Left renal cortex interstitium (tissue), 4 donors: ENCODE measurements at regions not wholly inside any gene's neighbourhood (a gene's known extent, or its start where the extent isn't known, plus 50 kb on each side); places are given as distances from the start of the nearest gene placed in this dataset.

Experiments used
- DNase-seq, 4 donors: peaks; one replicate each; pipeline ENCODE4 v3.0.0-alpha.2; 2013; ENCODE audit warnings: low read depth in 4 of 4, low spot score in 2 of 4, missing footprints in 1 of 4

- DNase-seq: no peak
Measured at GRCh38 chr5:40017135-40017534, 592.4 kb upstream of the DAB2 start.

- DNase-seq: no peak
Measured at GRCh38 chr5:40010436-40010835, 585.7 kb upstream of the DAB2 start.

- DNase-seq: no peak
Measured at GRCh38 chr5:40006260-40006659, 581.5 kb upstream of the DAB2 start.

GRCh38 chr5:40001796-40002195, 577.0 kb upstream of the DAB2 start:
- DNase-seq: no peak

- no peak for DNase-seq
Measured at GRCh38 chr5:39998518-39998917, 573.7 kb upstream of the DAB2 start.

- DNase-seq: no peak
Measured at GRCh38 chr5:39995990-39996389, 571.2 kb upstream of the DAB2 start.

- no peak for DNase-seq
Measured at GRCh38 chr5:39992617-39993202, 567.9 kb upstream of the DAB2 start.

- DNase-seq: no peak
Measured at GRCh38 chr5:39986614-39987013, 561.8 kb upstream of the DAB2 start.

- DNase-seq: no peak
Measured at GRCh38 chr5:39980056-39980455, 555.3 kb upstream of the DAB2 start.

- DNase-seq: no peak
Measured at GRCh38 chr5:39977066-39977655, 552.4 kb upstream of the DAB2 start.

- DNase-seq: no peak
Measured at GRCh38 chr5:39970117-39970798, 545.5 kb upstream of the DAB2 start.

GRCh38 chr5:39968381-39968780, 543.6 kb upstream of the DAB2 start:
- no peak for DNase-seq

- DNase-seq: no peak
Measured at GRCh38 chr5:39955156-39955555, 530.4 kb upstream of the DAB2 start.

- DNase-seq: no peak
Measured at GRCh38 chr5:39951070-39951469, 526.3 kb upstream of the DAB2 start.

GRCh38 chr5:39948867-39949468, 524.2 kb upstream of the DAB2 start:
- peak; percentile 15 to 54 (median 28) for DNase-seq

- no peak for DNase-seq
Measured at GRCh38 chr5:39948341-39948740, 523.6 kb upstream of the DAB2 start.

- no peak for DNase-seq
Measured at GRCh38 chr5:39947657-39948056, 522.9 kb upstream of the DAB2 start.

- DNase-seq: no peak
Measured at GRCh38 chr5:39946356-39947045, 521.7 kb upstream of the DAB2 start.

GRCh38 chr5:39945870-39946269, 521.1 kb upstream of the DAB2 start:
- DNase-seq: no peak

- DNase-seq: no peak
Measured at GRCh38 chr5:39943811-39944210, 519.0 kb upstream of the DAB2 start.

- no peak for DNase-seq
Measured at GRCh38 chr5:39942606-39943005, 517.8 kb upstream of the DAB2 start.
